Karpas-422 (cell line): ENCODE measurements at regions not wholly inside any gene's neighbourhood (a gene's known extent, or its start where the extent isn't known, plus 50 kb on each side); places are given as distances from the start of the nearest gene placed in this dataset.
A peak's percentile ranks its signal among the peaks of the same experiment; 100 is the strongest.

Experiments
- DNase-seq: peaks from one replicate; pipeline ENCODE4 v3.0.0-alpha.2; 2015
- H2AFZ ChIP-seq: fragments of 200-600 bp; sonication (generic); 2 replicates; pipeline ENCODE4 v1.6.1; 2014; ENCODE audit warnings: antibody characterized with exemption, low read length, mixed read lengths
- H3K27ac ChIP-seq: fragments of 200-600 bp; sonication (generic); 2 replicates; pipeline ENCODE4 v1.5.1; 2014; ENCODE audit warnings: mild to moderate bottlenecking, low read length, moderate library complexity
- H3K27me3 ChIP-seq: fragments of 200-600 bp; sonication (generic); 2 replicates; pipeline ENCODE4 v1.6.1; 2014; ENCODE audit warnings: low read length, mixed read lengths
- H3K36me3 ChIP-seq: fragments of 200-600 bp; sonication (generic); 2 replicates; pipeline ENCODE4 v1.6.1; 2014; ENCODE audit warnings: low read length, mixed read lengths; ENCODE audit not compliant: insufficient read depth
- H3K4me1 ChIP-seq: fragments of 200-600 bp; sonication (generic); 2 replicates; pipeline ENCODE4 v1.6.1; 2014; ENCODE audit warnings: mild to moderate bottlenecking, low read length, mixed read lengths
- H3K4me2 ChIP-seq: fragments of 200-600 bp; sonication (generic); 2 replicates; pipeline ENCODE4 v1.6.1; 2014; ENCODE audit warnings: low read length, low read depth, mild to moderate bottlenecking; ENCODE audit not compliant: poor library complexity, severe bottlenecking
- H3K4me3 ChIP-seq: fragments of 200-600 bp; sonication (generic); 2 replicates; pipeline ENCODE4 v1.5.1; 2014; ENCODE audit warnings: mild to moderate bottlenecking, antibody characterized with exemption, low read length, mixed read lengths
- H3K79me2 ChIP-seq: fragments of 200-600 bp; sonication (generic); 2 replicates; pipeline ENCODE4 v1.6.1; 2014; ENCODE audit warnings: mild to moderate bottlenecking, low read length, mixed read lengths
- H3K9ac ChIP-seq: fragments of 200-600 bp; sonication (generic); 2 replicates; pipeline ENCODE4 v1.6.0; 2014; ENCODE audit warnings: low read length
- H3K9me2 ChIP-seq: fragments of 200-600 bp; sonication (generic), shearing (Covaris generic); replicated peaks from 2 replicates; pipeline ENCODE4 v1.6.0; 2014; ENCODE audit warnings: mild to moderate bottlenecking, low read length, moderate library complexity; ENCODE audit not compliant: insufficient read depth
- H3K9me3 ChIP-seq: fragments of 300-700, 200-600 bp; sonication (generic); 2 replicates; pipeline ENCODE4 v1.6.1; 2014; ENCODE audit warnings: low read length, mixed read lengths
- H4K20me1 ChIP-seq: fragments of 200-600 bp; sonication (generic); 2 replicates; pipeline ENCODE4 v1.6.1; 2014; ENCODE audit warnings: mild to moderate bottlenecking, antibody characterized with exemption, low read length, low read depth; ENCODE audit not compliant: insufficient read depth

DNA sequence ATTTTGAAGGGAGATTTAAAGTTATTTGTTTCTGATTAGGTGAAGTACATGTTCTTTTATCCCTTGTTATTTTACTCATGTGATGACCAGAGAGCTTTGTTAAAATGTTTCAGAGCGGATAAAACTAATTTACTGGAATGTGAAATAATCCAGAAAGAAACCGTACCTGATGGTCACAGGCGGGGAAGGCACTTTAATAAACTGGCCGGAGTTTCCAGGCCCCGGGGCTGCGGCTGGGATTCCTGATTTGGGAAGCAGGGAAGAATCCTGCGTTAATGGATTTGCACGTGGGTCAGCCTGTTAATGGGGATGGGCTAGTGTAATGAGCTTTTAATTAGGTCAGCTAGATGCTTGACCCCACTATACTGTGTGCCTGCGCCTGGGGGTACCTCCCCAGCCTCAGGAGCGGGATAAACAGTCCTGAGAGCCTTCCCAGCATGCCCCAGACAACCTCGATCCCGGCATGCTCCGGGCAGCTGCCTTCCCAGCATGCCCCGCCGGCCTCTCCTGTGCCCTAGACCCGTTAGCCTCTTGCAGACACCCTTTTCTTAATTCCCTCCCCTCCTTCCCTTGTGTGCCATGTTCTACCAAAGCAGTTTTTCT, 208.6 kb upstream of the CDKN3 start:
- Histone ChIP-seq H3K9me3 (no peaks in the 10 kb centered on the region), H4K20me1 (no peaks in the 10 kb centered on the region), H3K9me2 (no peaks in the 10 kb centered on the region), H3K4me1 (no peaks in the 10 kb centered on the region), H3K79me2 (no peaks in the 10 kb centered on the region), H2AFZ (no peak overlapping the region), H3K27ac (no peak overlapping the region), H3K27me3 (no peaks in the 10 kb centered on the region), H3K4me3 (no peak overlapping the region), H3K4me2 (no peak overlapping the region), H3K36me3 (no peaks in the 10 kb centered on the region), H3K9ac (no peak overlapping the region)
- DNase-seq, result no peak

- Histone ChIP-seq H3K4me2 (no peak overlapping the region), H3K9me2 (no peaks in the 10 kb centered on the region), H3K9me3 (no peaks in the 10 kb centered on the region), H3K4me3 (no peak overlapping the region), H3K4me1 (no peaks in the 10 kb centered on the region), H3K36me3 (no peaks in the 10 kb centered on the region), H3K27ac (no peak overlapping the region), H3K79me2 (no peaks in the 10 kb centered on the region), H2AFZ (no peak overlapping the region), H3K9ac (no peak overlapping the region), H4K20me1 (no peaks in the 10 kb centered on the region), H3K27me3 (no peaks in the 10 kb centered on the region)
- DNase-seq, result no peak
These were observed 207.5 kb upstream of the CDKN3 start for GRCh38 chr14:54189333-54189732.

GRCh38 chr14:54189748-54190354, 207.0 kb upstream of the CDKN3 start:
- H3K4me1 ChIP-seq, result no peaks in the 10 kb centered on the region
- no peaks in the 10 kb centered on the region for H3K9me3 ChIP-seq
- no peak overlapping the region for H3K4me2 ChIP-seq
- no peaks in the 10 kb centered on the region for H3K36me3 ChIP-seq
- H3K9me2 ChIP-seq, result no peaks in the 10 kb centered on the region
- no peak overlapping the region for H3K9ac ChIP-seq
- no peaks in the 10 kb centered on the region for H4K20me1 ChIP-seq
- no peaks in the 10 kb centered on the region for H3K79me2 ChIP-seq
- H3K27ac ChIP-seq, result no peak overlapping the region
- H3K4me3 ChIP-seq, result no peak overlapping the region
- DNase-seq, result no peak
- H3K27me3 ChIP-seq, result no peaks in the 10 kb centered on the region
- H2AFZ ChIP-seq, result no peak overlapping the region

DNA sequence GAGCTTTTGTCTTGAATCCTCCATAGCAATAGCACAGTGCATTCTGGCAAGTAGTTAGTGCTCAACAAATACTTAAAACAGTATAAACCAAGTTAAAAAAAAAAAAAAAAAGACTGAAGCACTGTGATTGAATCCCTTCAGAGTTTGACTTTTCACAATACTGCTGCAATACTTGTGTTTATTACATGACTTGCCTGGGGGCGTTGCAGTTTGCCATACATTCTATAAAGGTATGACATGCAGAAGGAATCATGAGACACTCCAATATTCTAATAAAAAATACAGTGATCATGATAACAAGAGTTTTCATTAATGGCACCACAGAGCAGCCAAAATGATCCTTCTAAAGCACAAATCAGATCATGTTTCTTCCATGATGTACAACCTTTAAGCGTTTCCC, 205.0 kb upstream of the CDKN3 start:
- no peaks in the 10 kb centered on the region for H3K4me1 ChIP-seq
- no peak overlapping the region for H2AFZ ChIP-seq
- no peaks in the 10 kb centered on the region for H3K27me3 ChIP-seq
- no peaks in the 10 kb centered on the region for H3K9me2 ChIP-seq
- no peak overlapping the region for H3K27ac ChIP-seq
- no peak overlapping the region for H3K9ac ChIP-seq
- no peak overlapping the region for H3K4me2 ChIP-seq
- H3K4me3 ChIP-seq, result no peak overlapping the region
- H3K36me3 ChIP-seq, result no peaks in the 10 kb centered on the region
- H3K79me2 ChIP-seq, result no peaks in the 10 kb centered on the region
- DNase-seq, result no peak
- no peaks in the 10 kb centered on the region for H4K20me1 ChIP-seq
- H3K9me3 ChIP-seq, result no peaks in the 10 kb centered on the region

- H3K27me3 ChIP-seq, result no peaks in the 10 kb centered on the region
- no peak overlapping the region for H3K9ac ChIP-seq
- no peak overlapping the region for H2AFZ ChIP-seq
- no peak overlapping the region for H3K4me3 ChIP-seq
- no peak overlapping the region for H3K4me2 ChIP-seq
- H3K36me3 ChIP-seq, result no peaks in the 10 kb centered on the region
- H3K79me2 ChIP-seq, result no peaks in the 10 kb centered on the region
- no peaks in the 10 kb centered on the region; the same call in 1 of the 2 replicates for H3K9me2 ChIP-seq
- H3K9me3 ChIP-seq, result no peaks in the 10 kb centered on the region
- peak; percentile 49 for DNase-seq
- no peaks in the 10 kb centered on the region for H3K4me1 ChIP-seq
- H3K27ac ChIP-seq, result no peak overlapping the region
- no peaks in the 10 kb centered on the region for H4K20me1 ChIP-seq
These were observed 204.2 kb upstream of the CDKN3 start for GRCh38 chr14:54192610-54193009.

DNA sequence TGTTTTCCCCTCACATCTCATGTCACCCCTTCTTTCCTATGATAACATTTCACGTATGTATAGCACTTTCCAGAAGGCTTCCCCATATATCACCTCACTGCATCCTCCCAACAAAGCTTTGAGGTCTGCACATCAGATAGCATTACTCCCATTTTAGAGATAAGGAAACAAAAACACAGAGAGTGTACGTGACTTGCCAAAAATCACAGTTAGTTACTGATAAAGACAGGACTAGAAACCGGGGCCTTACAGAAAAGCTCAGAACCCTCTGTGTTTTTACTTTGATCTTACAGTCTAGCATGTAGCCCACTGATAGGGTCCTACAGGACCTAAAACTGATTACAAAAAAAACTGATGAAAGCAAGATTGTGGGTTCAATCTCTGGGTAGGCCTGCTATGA, 202.9 kb upstream of the CDKN3 start:
- Histone ChIP-seq H3K4me3 (no peak overlapping the region), H3K4me2 (no peak overlapping the region), H4K20me1 (no peaks in the 10 kb centered on the region), H3K79me2 (no peaks in the 10 kb centered on the region), H3K27ac (no peak overlapping the region), H3K4me1 (no peaks in the 10 kb centered on the region), H3K9me3 (no peaks in the 10 kb centered on the region), H3K36me3 (no peaks in the 10 kb centered on the region), H3K9ac (no peak overlapping the region), H2AFZ (no peak overlapping the region; the same call in 1 of the 2 replicates), H3K27me3 (no peaks in the 10 kb centered on the region), H3K9me2 (no peaks in the 10 kb centered on the region; the same call in 1 of the 2 replicates)
- DNase-seq, result no peak

GRCh38 chr14:54194501-54194900, 202.3 kb upstream of the CDKN3 start:
- H3K9me3 ChIP-seq, result no peaks in the 10 kb centered on the region
- no peak overlapping the region for H2AFZ ChIP-seq
- H3K9ac ChIP-seq, result no peak overlapping the region
- no peaks in the 10 kb centered on the region for H3K36me3 ChIP-seq
- no peak overlapping the region for H3K4me3 ChIP-seq
- no peak for DNase-seq
- H3K9me2 ChIP-seq, result no peaks in the 10 kb centered on the region; the same call in 1 of the 2 replicates
- H3K27me3 ChIP-seq, result no peaks in the 10 kb centered on the region
- H3K4me2 ChIP-seq, result no peak overlapping the region
- H3K4me1 ChIP-seq, result no peaks in the 10 kb centered on the region
- no peak overlapping the region for H3K27ac ChIP-seq
- no peaks in the 10 kb centered on the region for H3K79me2 ChIP-seq
- H4K20me1 ChIP-seq, result no peaks in the 10 kb centered on the region

- Histone ChIP-seq H3K4me2 (no peak overlapping the region), H3K9me3 (no peaks in the 10 kb centered on the region), H3K79me2 (no peaks in the 10 kb centered on the region), H3K27ac (no peak overlapping the region), H3K9me2 (no peaks in the 10 kb centered on the region; the same call in 1 of the 2 replicates), H4K20me1 (no peaks in the 10 kb centered on the region), H3K36me3 (no peaks in the 10 kb centered on the region), H3K4me3 (no peak overlapping the region), H2AFZ (no peak overlapping the region), H3K9ac (no peak overlapping the region), H3K4me1 (no peaks in the 10 kb centered on the region), H3K27me3 (no peaks in the 10 kb centered on the region)
- DNase-seq, result no peak
These were observed 199.4 kb upstream of the CDKN3 start for GRCh38 chr14:54197369-54197768.
